AML-193 (cell line): ENCODE measurements at regions not wholly inside any gene's neighbourhood (a gene's known extent, or its start where the extent isn't known, plus 50 kb on each side); places are given as distances from the start of the nearest gene placed in this dataset.
"Not testable (repeated sequence)": the region's sequence is repeated elsewhere in the genome, so short reads cannot be mapped to it uniquely, and the experiment has no call there.

Source experiments
- DNase-seq, 2 experiments: peaks; one replicate each; lab custom pipeline; 2025; lab: John Stamatoyannopoulos, UW

DNA sequence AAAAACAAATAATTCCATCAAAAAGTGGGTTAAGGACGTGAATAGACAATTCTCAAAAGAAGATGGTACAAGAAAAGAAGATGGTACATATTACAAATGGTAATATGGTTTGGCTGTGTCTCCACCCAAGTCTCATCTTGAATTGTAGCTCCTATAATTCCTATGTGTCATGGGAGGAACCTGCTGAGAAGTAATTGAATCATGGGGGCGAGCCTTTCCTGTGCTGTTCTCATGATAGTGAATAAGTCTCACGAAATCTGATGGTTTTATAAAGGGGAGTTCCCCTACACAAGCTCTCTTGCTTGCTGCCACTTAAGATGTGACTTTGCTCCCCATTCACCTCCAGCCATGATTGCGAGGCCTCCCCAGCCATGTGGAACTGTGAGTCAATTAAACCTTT is 172.9 kb downstream of the C11orf91 start:
- not testable (repeated sequence) for DNase-seq

DNA sequence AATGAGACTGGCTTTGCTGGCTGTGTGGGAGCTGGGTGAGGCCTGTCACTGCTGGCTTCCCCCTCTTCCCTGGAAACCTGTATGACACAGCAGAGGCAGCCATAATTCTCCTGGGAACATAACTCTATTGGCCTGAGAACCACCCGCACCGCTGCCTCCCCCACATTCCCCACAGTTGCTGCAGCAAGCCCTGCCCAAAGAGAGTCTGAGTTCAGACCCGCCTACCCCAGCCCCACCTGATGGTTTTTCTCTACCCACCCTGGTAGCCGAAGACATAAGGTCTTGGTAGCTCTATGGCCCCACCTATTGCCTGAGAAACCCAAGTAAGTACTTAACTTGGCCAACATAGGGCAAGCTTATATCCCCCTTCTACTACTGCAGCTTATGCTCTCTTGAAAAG is 174.8 kb downstream of the C11orf91 start:
- DNase-seq = no peak

DNA sequence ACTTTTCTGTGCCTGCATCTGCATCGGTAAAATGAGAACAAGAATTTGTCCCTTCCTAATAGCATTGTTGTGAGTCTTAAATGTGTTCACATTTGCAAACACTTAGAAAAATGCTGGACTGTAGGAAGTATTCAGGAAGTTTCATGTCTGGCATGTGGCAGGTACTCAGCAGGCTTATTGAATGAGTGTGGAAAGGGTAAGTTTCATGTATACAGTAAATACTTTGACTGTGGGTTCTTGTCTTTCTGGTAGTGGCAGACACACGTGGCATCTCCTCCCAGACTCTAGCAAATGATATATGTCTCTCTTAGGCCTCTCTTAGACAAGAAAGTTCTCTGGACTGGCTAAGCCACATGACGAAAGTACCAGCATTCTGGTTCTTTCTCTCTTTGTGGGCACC is 179.2 kb downstream of the C11orf91 start:
- no peak for DNase-seq

DNA sequence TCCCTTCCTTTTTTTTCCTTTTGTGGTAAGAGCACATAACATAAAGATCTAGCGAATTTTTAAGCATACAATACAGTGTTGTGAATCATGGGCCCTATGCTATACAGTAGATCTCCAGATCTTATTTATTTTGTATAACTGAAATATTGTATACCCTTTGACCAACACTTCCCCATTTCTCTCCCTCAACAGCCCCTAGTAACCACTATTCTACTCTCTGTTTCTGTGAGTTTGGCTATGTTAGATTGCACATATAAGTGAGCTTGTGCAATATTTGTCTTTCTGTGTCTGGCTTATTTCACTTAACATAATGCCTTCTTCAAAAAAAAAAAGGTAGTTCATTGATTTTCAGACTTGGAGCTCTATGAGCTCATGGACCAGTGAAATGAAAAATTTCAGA is 180.5 kb downstream of the C11orf91 start:
- DNase-seq = no peak

DNA sequence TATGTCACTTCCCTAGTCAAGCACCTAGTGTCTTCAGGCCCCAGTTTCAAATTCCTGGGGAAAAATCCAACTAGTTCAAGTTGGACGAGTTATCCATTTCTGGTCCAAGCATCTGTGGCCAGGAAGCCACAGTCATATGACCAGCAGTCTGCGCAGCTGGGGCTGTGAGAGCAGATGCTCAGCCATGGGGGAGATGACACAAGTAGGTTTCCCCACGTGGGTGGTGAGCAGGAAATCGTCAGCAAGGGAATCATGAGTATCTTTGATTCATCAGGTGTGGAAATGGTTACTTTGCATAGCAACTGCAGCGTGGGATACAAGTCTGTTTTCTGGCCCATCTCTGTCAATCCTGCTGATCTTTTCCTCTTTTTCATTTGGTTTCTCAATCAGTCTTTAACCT is 185.3 kb downstream of the C11orf91 start:
- no peak for DNase-seq

DNA sequence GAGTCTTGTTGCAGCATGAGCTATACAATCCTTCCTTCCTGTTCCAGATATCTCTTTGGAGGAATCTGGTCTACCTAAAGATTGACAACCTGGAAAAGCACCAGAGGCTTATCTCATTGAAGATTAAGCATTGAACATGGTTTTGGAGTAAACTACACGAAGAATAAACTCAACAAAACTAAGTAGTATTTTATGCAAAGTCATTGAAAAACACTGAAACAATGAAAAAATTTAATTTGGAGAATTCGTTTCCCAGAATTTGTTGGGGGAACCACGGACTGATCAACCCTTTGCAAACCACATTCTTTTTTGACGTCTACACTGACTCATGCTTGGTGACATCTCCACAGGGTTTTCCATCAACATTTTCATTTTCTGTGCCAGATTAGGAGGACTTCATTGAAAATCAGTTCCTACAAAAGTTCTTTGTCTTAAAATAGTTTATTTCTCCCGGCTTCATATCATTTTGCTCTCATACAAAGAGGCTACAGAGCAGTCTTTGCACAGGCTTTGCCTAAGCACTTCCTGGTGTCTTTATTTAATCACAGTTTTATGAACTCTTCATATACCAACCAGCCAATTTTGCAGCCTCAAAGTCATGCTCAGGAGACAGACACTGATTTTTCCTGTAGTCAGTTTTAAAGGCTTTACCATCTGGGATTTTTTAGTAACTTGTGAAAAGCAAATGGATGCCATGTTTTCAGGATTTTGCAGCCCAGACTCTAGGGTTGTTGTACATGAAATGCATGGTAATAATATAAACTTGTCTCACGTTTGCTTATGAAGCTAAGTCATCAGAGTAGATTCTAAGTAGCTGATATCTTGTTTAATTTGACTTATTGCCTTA is 186.3 kb downstream of the C11orf91 start:
- DNase-seq = no peak

DNA sequence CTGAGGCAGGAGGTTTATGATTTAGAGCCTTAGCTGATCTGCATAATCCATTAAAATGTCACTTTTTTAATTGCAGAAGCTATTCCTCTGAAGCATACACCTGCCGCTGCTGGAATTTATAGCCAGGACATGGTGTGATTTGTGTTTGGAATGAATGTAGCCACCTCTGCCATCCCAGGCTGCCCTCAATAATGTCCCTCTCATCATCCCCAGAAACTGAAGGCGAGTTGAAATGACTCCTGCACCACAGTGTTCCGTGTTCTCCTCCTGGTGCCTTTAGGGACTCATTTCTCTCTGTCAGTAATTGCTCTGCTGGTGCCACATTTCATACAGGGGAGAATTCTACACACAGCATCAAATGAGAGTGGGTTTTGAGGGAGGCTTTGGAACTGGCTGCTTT is 191.0 kb downstream of the C11orf91 start:
- no peak for DNase-seq

DNA sequence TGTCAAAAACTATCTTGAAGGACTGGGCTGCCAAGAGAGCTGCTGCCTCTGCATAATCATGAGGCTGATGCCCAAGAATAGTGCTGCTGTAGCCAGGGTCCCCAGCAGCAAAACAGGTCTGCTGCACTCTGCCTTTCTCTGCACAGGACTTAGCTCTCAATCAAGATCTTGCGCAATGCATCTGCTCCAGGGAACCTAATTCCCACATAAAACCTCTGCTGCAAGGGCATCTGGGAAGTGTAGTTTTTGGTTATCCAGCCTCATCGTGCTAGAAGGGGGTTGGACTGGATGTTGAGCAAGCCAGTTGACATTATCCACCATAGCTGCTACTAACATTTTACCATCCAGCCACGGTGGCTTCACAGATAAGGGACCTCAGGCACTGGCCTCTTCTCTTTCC is 192.7 kb downstream of the C11orf91 start:
- DNase-seq = no peak

DNA sequence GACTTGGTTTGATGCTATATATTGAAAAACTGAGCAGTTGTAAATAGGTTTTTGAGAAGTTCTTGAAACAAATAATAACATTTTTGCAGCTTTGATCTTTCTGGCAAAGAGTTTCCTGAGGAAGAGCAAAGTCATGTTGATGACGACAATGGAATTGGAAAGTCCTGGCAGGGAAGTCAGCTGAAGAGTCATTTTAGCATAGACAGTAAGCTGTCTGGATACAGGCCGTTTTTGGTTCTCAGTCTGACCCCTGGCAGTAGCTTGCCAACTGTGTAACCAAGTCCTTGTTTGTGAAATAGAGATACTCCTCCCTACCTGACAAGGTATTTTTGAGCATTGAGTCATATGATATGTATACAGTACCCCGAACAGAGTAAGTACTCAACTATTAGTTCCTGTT is 193.3 kb downstream of the C11orf91 start:
- no peak for DNase-seq

DNA sequence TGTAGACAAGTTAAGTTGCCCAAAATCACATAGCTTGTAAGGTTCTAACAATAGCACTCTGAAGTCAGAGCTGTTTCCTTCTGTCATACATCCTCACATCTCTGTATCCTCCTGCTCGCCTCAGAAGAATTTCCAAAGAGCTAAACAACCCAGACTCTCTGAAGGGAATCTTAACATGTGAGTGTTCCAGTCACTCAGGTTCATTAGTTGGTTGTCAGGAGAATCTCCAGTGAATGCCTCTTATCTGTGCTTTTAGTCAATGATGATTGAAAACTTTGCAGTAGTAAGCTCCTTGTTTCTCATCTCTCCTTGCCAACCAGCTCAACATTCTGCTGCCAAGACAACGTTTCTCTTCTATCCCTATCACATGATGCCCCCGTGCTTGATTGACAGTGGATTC is 195.5 kb downstream of the C11orf91 start:
- no peak for DNase-seq

DNA sequence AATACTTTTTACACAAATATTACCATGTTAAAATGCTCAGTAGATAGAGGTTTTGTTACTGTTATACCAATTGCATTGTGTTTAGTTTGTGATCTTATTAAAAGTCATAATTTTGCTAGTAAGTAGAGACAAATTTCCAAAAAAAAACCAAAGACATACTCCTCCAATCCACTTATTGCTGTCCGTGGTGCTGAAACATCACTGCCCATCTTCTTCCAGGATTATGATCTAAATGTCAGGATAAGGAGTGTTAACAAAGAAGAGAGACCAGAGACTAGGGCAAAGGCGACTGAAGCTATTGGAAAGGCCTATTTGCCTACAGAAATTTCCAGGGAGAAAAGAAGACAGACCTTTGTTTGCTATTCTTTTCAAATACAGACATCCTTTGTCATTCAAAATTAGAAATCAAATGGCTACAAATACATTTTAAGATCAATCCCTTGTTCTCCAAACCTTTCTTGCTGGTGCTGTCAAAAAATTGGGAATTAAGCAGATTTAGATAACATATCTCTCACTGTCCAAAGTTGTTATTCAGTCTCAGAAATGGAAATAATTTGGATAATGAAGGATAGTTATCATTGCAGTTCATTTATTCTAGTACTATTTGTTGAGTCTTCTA is 199.7 kb downstream of the C11orf91 start:
- DNase-seq = peak; percentile 0 to 15

DNA sequence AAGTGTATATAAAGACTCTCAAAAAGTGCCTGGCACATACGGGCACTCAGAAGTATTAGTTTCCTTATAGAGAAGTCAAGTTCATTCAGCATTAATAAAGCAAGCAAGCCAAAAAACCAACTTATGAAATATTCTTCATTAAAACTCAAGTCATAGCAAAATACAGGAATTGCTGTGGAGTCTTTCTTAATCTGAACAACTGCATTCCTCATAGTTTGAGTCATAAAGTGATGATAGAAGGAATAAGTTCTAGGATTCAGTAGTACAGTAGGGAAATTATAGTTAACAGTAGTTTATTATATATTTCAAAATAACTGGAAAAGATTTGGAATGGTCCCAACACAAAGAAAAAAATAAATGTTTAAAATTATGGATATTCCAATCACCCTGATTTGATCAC is 200.3 kb downstream of the C11orf91 start:
- DNase-seq = no peak

DNA sequence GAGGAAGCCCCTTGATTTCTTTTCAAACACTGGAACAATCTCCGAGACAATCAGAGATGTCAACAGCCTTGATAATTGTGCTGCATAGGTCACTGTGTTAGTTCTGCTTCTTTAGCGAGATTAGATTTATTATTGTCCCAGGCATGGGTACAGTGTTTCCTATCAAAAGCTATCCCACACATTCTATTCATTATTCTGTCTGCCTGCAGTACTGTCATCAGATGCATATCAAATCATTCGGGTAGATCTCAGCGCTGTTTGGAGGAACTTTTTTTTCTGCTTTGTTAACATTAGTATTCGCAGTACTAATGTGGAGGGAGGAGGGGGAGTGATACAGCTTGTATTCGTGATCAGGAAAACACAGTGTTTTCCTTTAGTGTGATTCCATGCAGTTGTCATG is 208.0 kb downstream of the C11orf91 start:
- no peak for DNase-seq

DNA sequence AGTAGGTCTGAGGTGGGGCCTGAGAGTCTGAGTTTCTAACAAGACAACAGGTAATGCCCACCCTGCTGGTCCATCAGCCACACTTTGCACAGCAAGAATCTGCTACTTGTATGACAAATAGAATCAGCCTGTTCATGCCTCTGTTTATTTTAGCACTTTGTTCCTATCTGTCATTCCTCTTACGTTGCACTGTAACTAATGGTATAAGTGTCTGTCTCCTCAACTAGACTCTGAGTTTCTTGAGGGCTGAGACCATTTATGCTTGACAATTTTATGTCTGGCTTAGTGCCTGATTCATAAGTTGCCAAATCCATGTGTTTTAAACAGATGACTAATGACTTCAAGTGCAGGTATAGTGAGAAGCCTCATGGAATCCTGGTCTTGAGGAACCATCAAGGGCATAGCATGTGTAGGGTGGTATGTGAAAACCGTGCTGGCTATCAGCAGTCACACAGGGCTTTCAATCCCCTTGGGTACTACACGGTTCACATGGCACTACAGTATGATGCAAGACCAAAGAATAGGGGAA is 209.7 kb downstream of the C11orf91 start:
- DNase-seq = no peak

DNA sequence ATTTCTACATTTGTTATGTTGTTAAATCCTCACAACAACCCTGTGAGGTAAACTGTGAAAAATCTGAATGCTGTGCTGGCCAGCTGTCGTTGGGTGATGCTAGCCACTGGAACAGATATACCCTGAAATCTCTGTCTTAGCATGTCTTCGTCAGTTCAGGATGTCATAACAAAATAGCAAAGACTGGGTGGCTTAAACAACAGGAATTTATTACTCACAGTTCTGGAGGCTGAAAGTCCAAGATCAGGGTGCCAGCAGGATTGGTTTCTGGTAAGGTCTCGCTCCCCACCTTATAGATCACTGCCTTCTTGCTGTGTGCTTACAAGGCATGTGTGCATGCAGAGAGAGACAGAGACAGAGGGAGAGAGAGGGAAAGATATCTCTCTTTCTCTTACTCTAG is 211.7 kb downstream of the C11orf91 start:
- DNase-seq = no peak

DNA sequence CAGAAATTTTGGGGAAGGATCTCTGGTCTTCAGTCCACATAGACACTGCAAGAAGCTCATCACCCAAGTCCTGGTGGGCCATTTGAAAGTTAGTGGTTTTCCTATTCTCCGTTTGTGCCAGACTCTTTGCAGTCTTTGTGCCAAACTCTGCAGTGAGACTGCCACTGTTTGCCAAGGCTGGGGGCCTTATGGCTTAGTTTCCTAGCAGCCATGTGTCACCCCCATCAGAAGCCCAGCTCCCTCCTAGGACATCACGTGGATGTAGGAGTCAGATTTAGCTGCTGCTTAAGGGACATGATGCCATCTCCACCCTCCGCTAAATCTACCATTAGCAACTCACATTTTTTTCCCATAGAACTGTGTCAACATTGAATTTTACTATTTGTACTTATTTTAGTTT is 220.0 kb downstream of the C11orf91 start:
- no peak for DNase-seq

DNA sequence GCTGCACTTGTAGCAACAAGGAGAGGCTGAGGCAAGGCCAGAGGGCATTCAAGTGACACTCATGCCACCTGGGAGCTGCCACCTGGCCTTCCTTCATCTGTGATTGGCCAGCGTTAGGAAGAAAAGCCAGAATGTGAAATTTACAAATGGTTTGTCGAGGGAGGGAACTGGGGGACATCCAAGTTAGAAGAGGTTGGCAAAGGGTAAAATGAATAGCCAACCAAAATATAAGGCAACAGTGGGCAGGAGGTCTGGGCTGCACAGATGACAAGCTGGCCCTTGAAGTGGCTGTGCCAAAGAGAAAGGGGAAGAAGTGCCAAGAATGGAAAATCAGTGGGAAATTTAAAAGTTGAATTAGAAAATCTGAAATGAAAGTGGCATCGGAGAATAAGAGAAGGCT is 221.4 kb downstream of the C11orf91 start:
- DNase-seq = no peak

DNA sequence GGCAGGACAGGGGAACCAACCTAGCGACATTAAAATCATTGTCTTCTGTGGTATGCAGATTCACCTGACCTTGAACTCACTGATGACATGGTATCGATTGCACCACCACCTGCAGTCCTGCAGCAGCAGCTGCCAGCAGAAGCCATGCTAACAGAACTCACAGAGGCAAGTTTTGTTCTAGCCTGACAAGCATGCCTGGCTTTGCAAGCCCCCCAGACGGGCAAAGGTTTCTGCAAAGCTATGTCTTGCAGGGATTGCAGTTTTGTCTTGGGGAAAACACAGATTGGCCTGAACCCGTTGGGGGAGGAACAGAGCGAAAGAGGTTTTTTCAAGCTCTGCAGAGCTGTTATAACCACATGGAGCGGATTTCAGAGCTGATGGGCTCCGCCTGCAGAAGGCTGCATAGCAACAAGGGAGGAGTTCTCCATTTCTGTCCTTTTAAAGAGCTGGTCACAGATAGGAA is 221.0 kb downstream of the HIPK3 start:
- no peak for DNase-seq

DNA sequence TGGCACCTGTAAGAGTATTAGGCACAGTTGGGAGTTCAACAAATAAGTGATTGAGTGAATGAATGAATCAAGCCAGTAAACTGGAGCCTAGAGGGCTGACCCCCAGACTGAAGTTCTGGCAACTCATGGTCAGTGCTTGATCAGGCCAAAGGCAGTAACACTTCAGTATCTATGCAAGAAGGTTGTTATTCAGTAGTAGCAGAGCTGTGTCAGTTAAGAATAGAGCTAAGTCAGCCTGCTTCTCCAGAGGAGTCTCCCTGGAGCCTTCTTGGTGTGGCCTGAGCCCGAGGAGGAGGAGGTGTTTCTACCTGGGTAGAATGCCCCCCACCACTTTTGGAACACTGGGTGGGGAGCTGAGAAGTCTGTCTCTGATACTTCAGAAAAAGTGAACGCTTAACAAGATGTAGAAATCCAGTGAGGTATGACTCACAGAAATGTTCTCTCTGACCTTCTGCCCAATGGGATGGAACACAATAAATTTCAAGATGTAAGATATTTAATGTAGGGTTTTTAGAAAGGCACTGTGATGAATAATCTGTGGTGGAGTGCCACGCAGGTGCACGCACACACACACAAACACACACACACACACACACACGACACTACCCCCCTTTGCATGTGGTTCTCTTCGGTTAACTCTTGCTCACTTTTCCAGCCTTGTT is 219.9 kb downstream of the HIPK3 start:
- DNase-seq = no peak

DNA sequence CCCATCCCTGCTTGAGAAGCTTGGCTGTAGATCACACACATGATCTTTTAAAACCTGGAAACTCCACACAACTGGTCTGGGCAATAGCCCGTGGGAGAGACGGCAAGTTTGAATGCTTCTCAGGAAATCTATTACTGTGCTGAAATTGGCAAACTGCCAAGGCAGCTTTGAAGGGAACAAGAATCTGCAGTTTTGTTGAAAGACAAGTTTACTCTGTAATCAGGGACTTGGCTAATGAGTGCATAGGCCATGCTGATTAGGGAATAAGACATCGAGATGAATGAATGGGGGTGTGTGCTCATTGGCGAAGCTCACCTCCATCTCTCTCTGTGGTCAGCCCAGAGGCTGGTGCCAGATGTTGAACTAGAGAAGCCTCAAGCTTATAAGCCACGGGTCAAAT is 218.8 kb downstream of the HIPK3 start:
- no peak for DNase-seq

DNA sequence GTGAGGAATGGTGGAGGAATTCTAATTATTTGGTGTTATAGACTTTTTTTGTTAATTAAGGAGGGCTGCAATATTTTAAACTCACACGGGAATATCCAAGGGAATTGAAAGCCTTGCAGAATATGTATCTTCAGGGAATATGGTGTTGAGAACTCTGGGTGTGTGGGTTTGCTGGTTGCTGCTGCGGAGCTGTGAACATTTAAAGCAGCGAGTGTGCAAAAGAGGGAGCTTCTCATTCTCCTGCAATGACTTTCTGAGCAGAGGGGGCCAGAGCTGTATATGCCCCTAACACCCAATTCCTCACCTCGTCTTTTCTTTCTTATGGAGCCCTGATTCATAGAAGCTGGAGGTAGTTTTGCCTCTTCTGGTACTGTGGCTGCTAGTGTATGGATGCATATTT is 217.7 kb downstream of the HIPK3 start:
- no peak for DNase-seq

DNA sequence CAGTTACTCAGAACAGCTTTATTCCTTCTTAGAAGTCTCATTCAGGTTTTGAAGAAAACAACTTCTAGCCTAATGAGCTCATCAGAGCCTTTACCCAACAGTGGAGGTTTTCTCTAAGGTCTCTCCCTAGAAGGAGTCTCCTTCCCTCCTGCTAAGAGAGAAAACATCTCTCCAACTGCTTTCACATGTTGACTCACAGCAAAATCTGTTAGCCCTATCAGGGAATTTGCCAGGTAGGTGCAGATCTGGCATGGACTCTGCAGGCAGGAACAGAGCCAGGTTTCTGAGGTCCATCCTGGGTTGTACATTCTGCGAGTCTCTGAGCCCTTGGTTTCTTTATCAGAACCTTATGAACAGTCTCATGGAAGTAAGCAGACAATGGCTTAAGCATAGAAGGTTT is 214.4 kb downstream of the HIPK3 start:
- DNase-seq = no peak

DNA sequence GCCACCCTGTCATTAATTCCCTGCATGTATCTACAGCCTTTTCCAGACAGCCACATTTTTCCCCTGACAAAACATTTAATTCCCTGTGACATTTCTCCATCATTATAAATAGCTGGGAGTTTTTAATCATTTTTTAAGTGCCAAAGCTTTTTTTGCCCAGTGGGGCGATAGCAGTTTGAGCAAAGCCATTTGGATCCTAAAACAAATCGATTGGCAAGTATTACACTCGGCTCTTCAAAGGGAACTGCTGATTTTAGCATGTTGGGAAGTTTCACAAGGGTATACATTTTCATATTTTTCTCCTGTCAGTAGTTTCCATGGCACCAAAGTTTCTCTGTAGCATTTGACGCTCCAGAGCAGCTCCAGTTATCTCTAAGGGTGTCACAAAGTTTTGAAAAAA is 210.8 kb downstream of the HIPK3 start:
- DNase-seq = no peak
